Gastrocnemius medialis (tissue), 4 donors: ENCODE measurements at regions not wholly inside any gene's neighbourhood (a gene's known extent, or its start where the extent isn't known, plus 50 kb on each side); places are given as distances from the start of the nearest gene placed in this dataset.

Experiments used
- ATAC-seq, 2 donors: fragments of 150-250 bp; one replicate each; pipeline ENCODE4 v1.9.1; 2016
- DNase-seq, 2 donors: peaks; one replicate each; pipeline ENCODE4 v3.0.0-alpha.2; 2019
- H3K27ac ChIP-seq, 4 donors: fragments of 200-600 bp; sonication (generic); 1 replicate in 1 of 4; 2 replicates in 3 of 4; pipeline ENCODE4 v1.5.1; 2016 to 2018; ENCODE audit warnings: mild to moderate bottlenecking in 2 of 4, moderate library complexity in 1 of 4
- H3K27me3 ChIP-seq, 3 donors: fragments of 200-600 bp; sonication (generic) in 2 of 3; 1 replicate in 1 of 3; 2 replicates in 2 of 3; pipeline versions ENCODE4 v1.5.1 to v1.6.0; 2016 to 2019; ENCODE audit warnings: mild to moderate bottlenecking in 1 of 3, moderate library complexity in 1 of 3
- H3K36me3 ChIP-seq, 2 donors: fragments of 200-600 bp; sonication (generic) in 1 of 2; one replicate each; pipeline ENCODE4 v1.5.1; 2017 to 2018
- H3K4me1 ChIP-seq, 2 donors: fragments of 200-600 bp; sonication (generic) in 1 of 2; one replicate each; pipeline ENCODE4 v1.5.1; 2016 to 2017; ENCODE audit warnings: mild to moderate bottlenecking in 2 of 2
- H3K4me3 ChIP-seq, 4 donors: fragments of 200-600 bp; sonication (generic) in 3 of 4; 1 replicate in 1 of 4; 2 replicates in 3 of 4; pipeline ENCODE4 v1.5.1; 2016 to 2019; ENCODE audit warnings: mild to moderate bottlenecking in 2 of 4
- H3K9me3 ChIP-seq, 3 donors: fragments of 200-600 bp; sonication (generic) in 2 of 3; 1 replicate in 1 of 3; 2 replicates in 2 of 3; pipeline ENCODE4 v1.5.1; 2016 to 2019
- CTCF ChIP-seq, 5 experiments: fragments of 450-650 bp in 3 of 5; fragments of 200-600 bp in 2 of 5; sonication (generic) in 2 of 5; IDR thresholded peaks in 4 of 5; conservative IDR thresholded peaks in 1 of 5; 1 replicate in 4 of 5; 2 replicates in 1 of 5; pipeline ENCODE4 v1.5.1; 2016 to 2019; ENCODE audit warnings: antibody characterized with exemption in 5 of 5, mild to moderate bottlenecking in 3 of 5, moderate library complexity in 3 of 5
- POLR2A ChIP-seq, 2 donors: fragments of 450-650 bp; IDR thresholded peaks; one replicate each; pipeline ENCODE4 v1.6.1; 2017; ENCODE audit warnings: antibody characterized with exemption in 2 of 2, mild to moderate bottlenecking in 2 of 2, moderate library complexity in 2 of 2
- in situ Hi-C, 4 donors: fragments of 200-750 bp; cut with MboI; loops; one replicate each; pipeline versions ENCODE4 v1.15.0 to v1.8.0; 2017; ENCODE audit warnings: low sequenced_read_pairs in 4 of 4
- intact Hi-C: fragments of 100-400 bp; cut with DNase I; formaldehyde crosslinking; loops from one replicate; pipeline ENCODE4 v1.15.1; 2023; ENCODE audit warnings: low total_unique reads

- TF ChIP-seq CTCF (IDR thresholded peaks at IDR 0.05 in 4 of 5, conservative IDR thresholded peaks at IDR 0.05 in 1 of 5) (no peak), POLR2A (IDR thresholded peaks at IDR 0.05) (no peak)
- no peaks in the 10 kb centered on the region for H3K27me3 ChIP-seq
- in situ Hi-C loops = no loop called here
- H3K27ac ChIP-seq = no peak overlapping the region
- DNase-seq = no peak
- no peak overlapping the region for H3K4me3 ChIP-seq
- no peaks in the 10 kb centered on the region for H3K4me1 ChIP-seq
- ATAC-seq = no peak
- intact Hi-C loops = no loop called here
- no peaks in the 10 kb centered on the region for H3K9me3 ChIP-seq
- no peaks in the 10 kb centered on the region for H3K36me3 ChIP-seq
Measured at GRCh38 chr14:39762576-39763401, 330.6 kb upstream of the FBXO33 start.

GRCh38 chr14:39755269-39755878, 323.1 kb upstream of the FBXO33 start:
- Histone ChIP-seq H3K36me3 (no peaks in the 10 kb centered on the region), H3K9me3 (no peaks in the 10 kb centered on the region), H3K4me1 (no peaks in the 10 kb centered on the region), H3K27ac (no peak overlapping the region), H3K27me3 (no peaks in the 10 kb centered on the region), H3K4me3 (no peak overlapping the region)
- in situ Hi-C loops = no loop called here
- intact Hi-C loops = no loop called here
- DNase-seq = no peak
- ATAC-seq = no peak
- TF ChIP-seq CTCF (IDR thresholded peaks at IDR 0.05 in 4 of 5, conservative IDR thresholded peaks at IDR 0.05 in 1 of 5) = no peak
- no peak for TF ChIP-seq POLR2A (IDR thresholded peaks at IDR 0.05)

- Histone ChIP-seq H3K27me3 (no peaks in the 10 kb centered on the region), H3K4me3 (no peak overlapping the region), H3K36me3 (no peaks in the 10 kb centered on the region), H3K27ac (no peak overlapping the region), H3K4me1 (no peaks in the 10 kb centered on the region), H3K9me3 (no peaks in the 10 kb centered on the region)
- no peak for TF ChIP-seq CTCF (IDR thresholded peaks at IDR 0.05 in 4 of 5, conservative IDR thresholded peaks at IDR 0.05 in 1 of 5)
- no peak for TF ChIP-seq POLR2A (IDR thresholded peaks at IDR 0.05)
- no peak for DNase-seq
- in situ Hi-C loops (no loop called here), intact Hi-C loops (no loop called here)
- ATAC-seq = no peak
Measured at GRCh38 chr14:39740454-39740853, 308.2 kb upstream of the FBXO33 start.

GRCh38 chr14:39739796-39740195, 307.6 kb upstream of the FBXO33 start:
- H3K9me3 ChIP-seq = no peaks in the 10 kb centered on the region
- no peak overlapping the region for H3K27ac ChIP-seq
- ATAC-seq (no peak), DNase-seq (peak in 1 of 2 donors; percentile 19)
- TF ChIP-seq POLR2A (IDR thresholded peaks at IDR 0.05) = no peak
- no peak for TF ChIP-seq CTCF (IDR thresholded peaks at IDR 0.05 in 4 of 5, conservative IDR thresholded peaks at IDR 0.05 in 1 of 5)
- in situ Hi-C loops = no loop called here
- H3K27me3 ChIP-seq = no peaks in the 10 kb centered on the region
- H3K4me3 ChIP-seq = no peak overlapping the region
- intact Hi-C loops = no loop called here
- no peaks in the 10 kb centered on the region for H3K36me3 ChIP-seq
- no peaks in the 10 kb centered on the region for H3K4me1 ChIP-seq
